GM12878 (cell line): ENCODE measurements at regions not wholly inside any gene's neighbourhood (a gene's known extent, or its start where the extent isn't known, plus 50 kb on each side); places are given as distances from the start of the nearest gene placed in this dataset.

Experiments used
- ATAC-seq: fragments of 200-7000 bp; cut with Tn5 transposase; 3 replicates; pipeline ENCODE4 v1.9.1; 2020; ENCODE audit warnings: mild to moderate bottlenecking, moderate library complexity
- BruUV-seq: library from RNA; stranded (reverse); fragments of 400-500 nt; replicated peaks from 2 replicates; lab custom pipeline; 2021; lab: Mats Ljungman, UMichigan
- CTCF ChIA-PET: fragments of 300-600 bp; sonication (Branson Sonifier 250); formaldehyde crosslinking; extraction: SDS; loops from one replicate; lab custom pipeline; 2021; ENCODE audit warnings: inconsistent platforms; lab: Yijun Ruan, JAX
- POLR2A ChIA-PET: fragments of 350-600 bp; formaldehyde crosslinking; extraction: SDS; loops from one replicate; lab custom pipeline; 2021; ENCODE audit warnings: inconsistent platforms; lab: Charles Lee
- RAD21 ChIA-PET: fragments of 300-600 bp; sonication (Branson Sonifier 250); formaldehyde crosslinking; loops from one replicate; lab custom pipeline; 2023; ENCODE audit warnings: antibody characterized with exemption; ENCODE audit not compliant: unreplicated experiment; lab: Charles Lee
- SMC1A ChIA-PET: fragments of 300-600 bp; sonication (Branson Sonifier 250); formaldehyde crosslinking; loops from one replicate; lab custom pipeline; 2023; ENCODE audit not compliant: unreplicated experiment, uncharacterized antibody; lab: Charles Lee
- DNase-seq: peaks from one replicate; pipeline ENCODE4 v3.0.0-alpha.2; 2011; ENCODE audit warnings: low read depth, low spot score
- FAIRE-seq: peaks from 3 replicates; lab custom pipeline; 2011; peaks lifted over from hg19 to GRCh38; lab: Jason Lieb, UNC
- H2AFZ ChIP-seq: 2 replicates; pipeline ENCODE4 v1.6.0; 2011; ENCODE audit warnings: low read depth, low read length, control low read depth; ENCODE audit not compliant: control insufficient read depth
- H3K27ac ChIP-seq: 2 replicates; pipeline ENCODE4 v1.5.1; 2011; ENCODE audit warnings: control low read depth; ENCODE audit not compliant: control insufficient read depth, insufficient read depth
- H3K27me3 ChIP-seq, 2 experiments: replicated peaks in 1 of 2; 2 replicates each; pipeline versions ENCODE4 v1.6.0 to v1.6.1; 2011; ENCODE audit warnings: low read length in 1 of 2; ENCODE audit not compliant: control insufficient read depth in 2 of 2, insufficient read depth in 2 of 2
- H3K36me3 ChIP-seq, 2 experiments: 2 replicates each; pipeline ENCODE4 v1.5.1; 2011; ENCODE audit warnings: low read length in 1 of 2; ENCODE audit not compliant: control insufficient read depth in 2 of 2, insufficient read depth in 2 of 2
- H3K4me1 ChIP-seq: 2 replicates; pipeline ENCODE4 v1.6.1; 2011; ENCODE audit warnings: mild to moderate bottlenecking, low read length, moderate library complexity, mixed read lengths; ENCODE audit not compliant: control insufficient read depth, insufficient read depth
- H3K4me2 ChIP-seq: 2 replicates; pipeline ENCODE4 v1.6.0; 2011; ENCODE audit warnings: control low read depth; ENCODE audit not compliant: control insufficient read depth, insufficient read depth
- H3K4me3 ChIP-seq: fragments of 200-600 bp; sonication (generic); 2 replicates; pipeline ENCODE4 v1.5.1; 2016
- H3K79me2 ChIP-seq: 2 replicates; pipeline ENCODE4 v1.6.0; 2011; ENCODE audit warnings: low read length; ENCODE audit not compliant: control insufficient read depth, insufficient read depth
- H3K9ac ChIP-seq: 2 replicates; pipeline ENCODE4 v1.8.0; 2011; ENCODE audit warnings: low read length, control low read depth, mixed read lengths; ENCODE audit not compliant: control insufficient read depth, insufficient read depth
- H3K9me3 ChIP-seq: replicated peaks from 3 replicates; pipeline ENCODE4 v1.5.1; 2011; ENCODE audit warnings: mild to moderate bottlenecking, low read length; ENCODE audit not compliant: control insufficient read depth, insufficient read depth
- H4K20me1 ChIP-seq: 2 replicates; pipeline ENCODE4 v1.6.0; 2011; ENCODE audit not compliant: control insufficient read depth, insufficient read depth
- BCL11A ChIP-seq: IDR thresholded peaks from 2 replicates; pipeline ENCODE4 v1.6.1; 2011; ENCODE audit warnings: low read depth, low read length
- CREB1 ChIP-seq: IDR thresholded peaks from 2 replicates; pipeline ENCODE4 v1.6.1; 2012; ENCODE audit warnings: low read depth, mild to moderate bottlenecking, inconsistent platforms
- EED ChIP-seq: sonication (generic); IDR thresholded peaks from 2 replicates; pipeline ENCODE4 v1.6.1; 2016; ENCODE audit warnings: antibody characterized with exemption, low read depth
- GABPA ChIP-seq: IDR thresholded peaks from 2 replicates; pipeline ENCODE4 v1.6.1; 2014; ENCODE audit warnings: antibody characterized with exemption, low read depth, mild to moderate bottlenecking, inconsistent platforms
- GATAD2B ChIP-seq: fragments of 450-650 bp; conservative IDR thresholded peaks from 2 replicates; pipeline ENCODE4 v1.6.1; 2017; ENCODE audit warnings: low read depth, mild to moderate bottlenecking, moderate library complexity
- MEF2B ChIP-seq: fragments of 450-650 bp; IDR thresholded peaks from 2 replicates; pipeline ENCODE4 v1.6.1; 2018; ENCODE audit warnings: mild to moderate bottlenecking, moderate library complexity; ENCODE audit not compliant: partially characterized antibody, poor library complexity, severe bottlenecking
- RBBP5 ChIP-seq: fragments of 200-600 bp; sonication (generic); conservative IDR thresholded peaks from 2 replicates; pipeline ENCODE4 v1.6.1; 2016
- SMAD5 ChIP-seq: IDR thresholded peaks from 2 replicates; pipeline ENCODE4 v1.6.1; 2016; ENCODE audit warnings: antibody characterized with exemption, low read depth
- SPI1 ChIP-seq: IDR thresholded peaks from 2 replicates; pipeline ENCODE4 v1.6.1; 2011; ENCODE audit warnings: low read depth, mild to moderate bottlenecking, low read length, moderate library complexity, borderline replicate concordance; ENCODE audit not compliant: insufficient read depth
- SREBF2 ChIP-seq: IDR thresholded peaks from 2 replicates; pipeline ENCODE4 v1.6.1; 2012; ENCODE audit warnings: mild to moderate bottlenecking, low read length
- TCF3 ChIP-seq: IDR thresholded peaks from 2 replicates; pipeline ENCODE4 v1.6.1; 2012; ENCODE audit warnings: low read depth, mild to moderate bottlenecking, low read length, borderline replicate concordance; ENCODE audit not compliant: insufficient read depth
- ZBED1 ChIP-seq: IDR thresholded peaks from 2 replicates; pipeline ENCODE4 v1.6.1; 2016; ENCODE audit warnings: borderline replicate concordance
- ZBTB4 ChIP-seq: fragments of 450-650 bp; formaldehyde crosslinking; IDR thresholded peaks from 2 replicates; pipeline ENCODE4 v1.4.0; 2022; ENCODE audit warnings: mild to moderate bottlenecking, moderate library complexity
- ZNF622 ChIP-seq: fragments of 450-650 bp; IDR thresholded peaks from 2 replicates; pipeline ENCODE4 v1.6.1; 2017; ENCODE audit warnings: mild to moderate bottlenecking, inconsistent platforms
- WGBS: methylation state at CpG from one replicate; pipeline ENCODE4 v1.1.6; 2016; ENCODE audit warnings: low lambda C conversion rate; ENCODE audit not compliant: insufficient replicate concordance, insufficient coverage; ENCODE audit errors: missing lambda C conversion rate; 5-methylcytosine and 5-hydroxymethylcytosine counted together
- in situ Hi-C: fragments of 300-500 bp; cut with MboI; formaldehyde crosslinking; loops from 9 replicates; pipeline ENCODE4 v1.14.3; 2018; ENCODE audit warnings: mixed read lengths
- intact Hi-C: fragments of 100-400 bp; cut with micrococcal nuclease; formaldehyde crosslinking; loops from one replicate; pipeline ENCODE4 v1.14.2; 2022; ENCODE audit not compliant: unreplicated experiment
- TF ChIP-seq, protein P1 (sequence below): fragments of 450-650 bp; IDR thresholded peaks from 2 replicates; pipeline ENCODE4 v1.6.1; 2017; ENCODE audit warnings: mild to moderate bottlenecking
- TF ChIP-seq, protein P2 (sequence below): fragments of 450-650 bp; formaldehyde crosslinking; IDR thresholded peaks from 2 replicates; pipeline ENCODE4 v1.4.0; 2020; ENCODE audit warnings: mild to moderate bottlenecking, moderate library complexity

DNA sequence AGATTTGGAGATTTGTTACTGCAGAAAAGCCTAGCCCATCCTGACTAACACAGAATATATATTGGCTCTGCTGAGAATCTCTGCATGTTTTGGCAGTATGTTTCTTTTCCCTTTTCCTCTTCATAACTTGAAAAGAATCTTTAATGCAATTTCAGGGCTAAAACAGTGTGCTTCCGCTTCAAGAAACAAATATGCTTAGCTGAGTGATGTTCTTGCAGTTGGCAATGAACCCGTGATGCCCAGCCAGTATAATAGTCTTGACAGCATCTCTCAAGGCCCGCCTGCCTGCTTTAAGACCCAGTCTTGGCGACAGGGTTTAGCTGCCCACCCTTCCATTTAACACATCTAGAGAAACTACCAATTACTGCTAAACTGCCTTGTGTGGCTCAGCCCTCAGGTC, 184.5 kb downstream of the INO80D start (continued):
- TF ChIP-seq MEF2B, result no peak

- intact Hi-C loops (no loop called here), in situ Hi-C loops (no loop called here)
- Histone ChIP-seq H3K4me2 (no peak overlapping the region), H3K36me3 (no peaks in the 10 kb centered on the region), H3K27me3 (no peaks in the 10 kb centered on the region; a peak in 1 of 4 replicates), H3K9me3 (no peaks in the 10 kb centered on the region; the same call in 1 of the 3 replicates), H3K4me1 (no peaks in the 10 kb centered on the region), H3K4me3 (no peak overlapping the region), H2AFZ (no peak overlapping the region), H3K27ac (no peak overlapping the region), H3K79me2 (no peaks in the 10 kb centered on the region), H4K20me1 (no peaks in the 10 kb centered on the region), H3K9ac (no peak overlapping the region)
- DNase-seq (no peak), ATAC-seq (no peak), FAIRE-seq (no peak)
- TF ChIP-seq ZNF622, result no peak
- no peak for TF ChIP-seq GABPA
- no peak for TF ChIP-seq SMAD5
- no peak for TF ChIP-seq GATAD2B
- TF ChIP-seq BCL11A, result no peak
- TF ChIP-seq, protein P1, sequence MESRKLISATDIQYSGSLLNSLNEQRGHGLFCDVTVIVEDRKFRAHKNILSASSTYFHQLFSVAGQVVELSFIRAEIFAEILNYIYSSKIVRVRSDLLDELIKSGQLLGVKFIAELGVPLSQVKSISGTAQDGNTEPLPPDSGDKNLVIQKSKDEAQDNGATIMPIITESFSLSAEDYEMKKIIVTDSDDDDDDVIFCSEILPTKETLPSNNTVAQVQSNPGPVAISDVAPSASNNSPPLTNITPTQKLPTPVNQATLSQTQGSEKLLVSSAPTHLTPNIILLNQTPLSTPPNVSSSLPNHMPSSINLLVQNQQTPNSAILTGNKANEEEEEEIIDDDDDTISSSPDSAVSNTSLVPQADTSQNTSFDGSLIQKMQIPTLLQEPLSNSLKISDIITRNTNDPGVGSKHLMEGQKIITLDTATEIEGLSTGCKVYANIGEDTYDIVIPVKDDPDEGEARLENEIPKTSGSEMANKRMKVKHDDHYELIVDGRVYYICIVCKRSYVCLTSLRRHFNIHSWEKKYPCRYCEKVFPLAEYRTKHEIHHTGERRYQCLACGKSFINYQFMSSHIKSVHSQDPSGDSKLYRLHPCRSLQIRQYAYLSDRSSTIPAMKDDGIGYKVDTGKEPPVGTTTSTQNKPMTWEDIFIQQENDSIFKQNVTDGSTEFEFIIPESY, result no peak
- no peak for TF ChIP-seq EED
- no peak for TF ChIP-seq CREB1
- no peak for TF ChIP-seq SPI1
- no peak for TF ChIP-seq TCF3
- TF ChIP-seq RBBP5, result no peak
- TF ChIP-seq SREBF2, result no peak
- no peak for TF ChIP-seq ZBED1
- no peak for TF ChIP-seq ZBTB4 (CRISPR knock-in tag)
- TF ChIP-seq, protein P2, sequence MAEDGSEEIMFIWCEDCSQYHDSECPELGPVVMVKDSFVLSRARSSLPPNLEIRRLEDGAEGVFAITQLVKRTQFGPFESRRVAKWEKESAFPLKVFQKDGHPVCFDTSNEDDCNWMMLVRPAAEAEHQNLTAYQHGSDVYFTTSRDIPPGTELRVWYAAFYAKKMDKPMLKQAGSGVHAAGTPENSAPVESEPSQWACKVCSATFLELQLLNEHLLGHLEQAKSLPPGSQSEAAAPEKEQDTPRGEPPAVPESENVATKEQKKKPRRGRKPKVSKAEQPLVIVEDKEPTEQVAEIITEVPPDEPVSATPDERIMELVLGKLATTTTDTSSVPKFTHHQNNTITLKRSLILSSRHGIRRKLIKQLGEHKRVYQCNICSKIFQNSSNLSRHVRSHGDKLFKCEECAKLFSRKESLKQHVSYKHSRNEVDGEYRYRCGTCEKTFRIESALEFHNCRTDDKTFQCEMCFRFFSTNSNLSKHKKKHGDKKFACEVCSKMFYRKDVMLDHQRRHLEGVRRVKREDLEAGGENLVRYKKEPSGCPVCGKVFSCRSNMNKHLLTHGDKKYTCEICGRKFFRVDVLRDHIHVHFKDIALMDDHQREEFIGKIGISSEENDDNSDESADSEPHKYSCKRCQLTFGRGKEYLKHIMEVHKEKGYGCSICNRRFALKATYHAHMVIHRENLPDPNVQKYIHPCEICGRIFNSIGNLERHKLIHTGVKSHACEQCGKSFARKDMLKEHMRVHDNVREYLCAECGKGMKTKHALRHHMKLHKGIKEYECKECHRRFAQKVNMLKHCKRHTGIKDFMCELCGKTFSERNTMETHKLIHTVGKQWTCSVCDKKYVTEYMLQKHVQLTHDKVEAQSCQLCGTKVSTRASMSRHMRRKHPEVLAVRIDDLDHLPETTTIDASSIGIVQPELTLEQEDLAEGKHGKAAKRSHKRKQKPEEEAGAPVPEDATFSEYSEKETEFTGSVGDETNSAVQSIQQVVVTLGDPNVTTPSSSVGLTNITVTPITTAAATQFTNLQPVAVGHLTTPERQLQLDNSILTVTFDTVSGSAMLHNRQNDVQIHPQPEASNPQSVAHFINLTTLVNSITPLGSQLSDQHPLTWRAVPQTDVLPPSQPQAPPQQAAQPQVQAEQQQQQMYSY (CRISPR knock-in tag), result no peak
- no TSS peak for BruUV-seq
- ChIA-PET RAD21 (no interaction called here), CTCF (no interaction called here), SMC1A (interaction anchor here (0.7 kb wide), 1 partner anchor 9 kb away, joined by 3 read pairs; no protein-coding TSS in a partner anchor), POLR2A (no interaction called here)
- 0% methylated on average over 1 of the region's 1 CpG for WGBS
These were observed 187.2 kb downstream of the INO80D start for GRCh38 chr2:205898744-205899143.
